Activated CD4-positive, alpha-beta T cell treated with anti-CD3 and anti-CD28 coated beads, Interleukin-2, amount 50 U/mL, for 1 hour (primary cell): ENCODE measurements at regions not wholly inside any gene's neighbourhood (a gene's known extent, or its start where the extent isn't known, plus 50 kb on each side); places are given as distances from the start of the nearest gene placed in this dataset.
A peak's percentile ranks its signal among the peaks of the same experiment; 100 is the strongest.

Experiments used
- DNase-seq: peaks from one replicate; pipeline ENCODE4 v3.0.0-alpha.2; 2020

DNA sequence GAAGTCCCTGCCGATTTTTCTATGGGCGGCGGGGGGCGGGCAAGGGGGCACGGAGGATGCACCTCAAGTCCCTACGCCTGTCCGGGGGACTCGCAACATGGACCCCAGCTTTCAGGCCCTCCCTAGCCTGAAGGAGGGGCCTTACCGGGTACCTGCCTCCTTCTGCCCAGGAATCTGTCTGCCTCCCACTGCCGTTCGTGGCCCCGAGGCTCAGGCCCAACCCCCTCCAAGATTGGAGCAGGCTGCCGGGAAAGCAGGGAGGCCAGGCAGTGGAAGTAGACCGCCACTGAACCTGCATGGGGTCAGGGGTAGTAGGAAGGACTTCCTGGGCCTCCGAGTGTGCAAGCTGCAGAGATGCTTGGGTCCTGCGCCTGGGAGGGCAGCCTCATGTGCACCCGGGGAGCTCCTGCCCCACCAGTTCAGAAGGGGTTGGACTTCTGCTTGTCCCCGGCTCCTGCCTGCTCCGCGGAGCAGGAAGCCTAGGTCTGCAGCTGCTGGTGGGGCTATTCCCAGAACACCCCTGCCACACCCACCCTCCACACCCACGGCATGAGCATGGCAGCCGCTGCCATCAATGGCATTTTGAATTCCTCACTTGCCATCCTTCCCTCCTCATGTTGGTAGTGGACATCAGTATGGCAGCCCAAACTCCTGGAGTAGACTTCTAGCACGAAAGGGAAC is 1312.7 kb upstream of the ACO1 start:
- DNase-seq, result no peak

DNA sequence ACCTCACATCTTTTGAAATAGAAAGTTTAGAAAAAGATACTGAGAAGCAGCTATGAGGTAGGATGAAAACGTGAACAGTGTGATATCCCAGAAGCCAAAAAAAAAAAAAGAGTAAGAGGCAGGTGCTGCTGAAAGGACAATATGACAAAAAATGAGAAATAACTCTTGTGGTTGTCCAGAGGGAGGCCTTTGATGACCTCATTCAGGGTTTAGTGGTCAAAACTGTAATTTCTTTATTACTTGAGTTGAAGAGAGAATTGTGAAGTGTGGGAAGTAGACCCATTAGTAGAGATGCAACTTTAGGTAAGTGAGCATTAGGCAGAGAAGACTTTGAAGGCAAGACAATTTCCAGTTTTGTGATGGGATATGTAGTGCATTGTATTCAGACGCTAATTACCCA is 1306.3 kb upstream of the ACO1 start:
- DNase-seq, result no peak

DNA sequence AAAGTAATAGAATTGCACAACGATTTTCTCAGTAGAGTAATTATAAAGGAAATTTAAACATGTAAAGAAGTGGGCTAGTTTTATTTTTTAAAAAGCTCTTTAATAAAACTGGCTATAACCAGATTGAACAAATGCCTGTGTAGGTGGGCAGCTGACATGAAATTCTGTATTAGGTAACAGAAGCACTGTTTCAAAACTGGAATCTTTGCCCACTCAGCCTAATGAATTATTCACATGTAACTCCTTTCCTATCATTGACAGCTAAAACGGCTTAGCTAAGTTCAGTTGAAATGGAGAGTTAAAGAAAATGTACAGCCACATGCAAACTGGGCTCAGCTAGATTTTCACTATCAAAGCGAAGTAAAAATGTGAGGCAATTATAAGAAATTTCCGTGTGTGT is 1300.1 kb upstream of the ACO1 start:
- no peak for DNase-seq

DNA sequence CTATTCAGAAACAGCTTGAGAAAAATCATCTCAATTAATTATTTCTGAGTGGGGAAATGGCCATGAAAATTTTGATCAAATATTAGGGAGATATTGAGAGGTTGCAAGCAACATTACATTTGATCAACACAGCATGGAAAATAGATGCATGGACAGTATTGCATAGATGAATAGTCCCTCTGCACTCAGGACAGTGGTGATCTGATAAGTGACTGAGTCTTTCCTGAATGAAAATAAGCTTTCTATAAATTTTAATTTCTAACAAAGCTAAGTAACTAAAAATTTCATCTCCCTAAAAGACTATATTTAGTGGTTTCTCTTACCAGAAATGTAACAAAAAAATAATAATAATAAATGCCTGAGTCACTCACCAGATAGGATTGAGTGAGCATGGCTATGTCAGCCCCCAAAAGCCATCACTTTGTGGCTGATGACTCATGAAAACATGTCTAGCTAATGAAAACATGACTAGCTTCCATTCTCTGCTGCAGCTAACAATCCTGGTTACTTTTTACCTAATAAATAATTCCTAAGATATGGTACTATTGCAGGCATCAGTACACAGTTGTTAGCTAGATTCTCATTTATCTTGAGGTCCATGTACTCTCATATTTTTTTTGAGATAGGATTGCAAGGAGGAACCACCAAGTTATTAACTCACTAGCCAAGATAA is 1294.8 kb upstream of the ACO1 start:
- no peak for DNase-seq

DNA sequence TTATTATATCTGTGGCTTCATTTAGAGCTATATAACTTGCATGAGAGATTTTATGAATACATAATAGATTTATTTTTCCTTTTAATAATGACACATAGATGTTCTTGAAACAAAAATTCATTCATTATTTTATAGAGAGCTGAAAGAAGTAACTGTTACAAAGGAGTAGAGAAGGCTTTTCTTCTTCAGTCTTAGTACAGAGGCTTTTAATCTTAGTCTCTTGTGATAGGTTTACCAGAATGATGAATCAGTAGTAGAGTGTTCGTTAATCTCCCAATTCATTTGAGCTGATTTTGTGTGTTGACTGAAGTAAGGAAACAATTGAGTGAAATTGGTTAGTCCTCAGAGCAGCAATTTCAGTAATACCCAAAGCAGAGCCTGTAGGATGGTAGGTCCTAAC is 1284.1 kb upstream of the ACO1 start:
- DNase-seq, result no peak

DNA sequence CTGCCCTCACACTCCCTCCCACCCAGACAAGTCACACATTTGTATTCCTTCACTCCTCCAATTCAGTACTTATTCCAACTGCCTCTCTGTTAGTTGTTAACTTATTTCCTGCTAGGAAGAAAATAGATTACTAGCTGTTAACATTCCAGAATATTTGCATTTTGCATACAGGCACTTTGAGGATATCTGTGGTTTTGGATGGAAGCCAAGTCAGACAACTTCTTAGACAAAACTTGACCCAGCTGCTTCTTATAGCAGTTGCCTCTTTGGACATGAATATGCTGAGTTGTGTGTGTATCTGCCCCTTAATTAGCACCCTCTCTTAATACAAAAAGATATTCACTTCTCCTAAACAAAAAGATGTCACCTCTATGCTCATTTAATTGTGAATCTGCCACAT is 1280.6 kb upstream of the ACO1 start:
- DNase-seq, result no peak

DNA sequence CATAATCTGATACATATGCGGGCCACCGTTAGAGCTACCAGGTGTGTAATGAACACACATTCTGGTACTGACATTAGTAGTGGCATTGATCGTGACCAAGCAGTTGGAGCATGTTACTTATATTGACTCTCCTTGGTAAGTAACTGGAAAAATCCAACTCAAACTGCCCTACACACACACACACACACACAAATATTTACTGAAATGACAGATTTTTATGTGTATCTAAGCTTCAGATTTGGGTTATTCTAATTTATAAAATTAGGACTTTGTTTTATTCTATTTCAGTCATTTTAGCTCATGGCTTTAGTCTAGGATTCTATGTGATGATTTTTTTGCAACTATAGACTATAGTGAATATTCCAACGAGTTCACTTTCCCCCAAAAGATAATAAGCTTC is 1280.2 kb upstream of the ACO1 start:
- DNase-seq, result no peak

DNA sequence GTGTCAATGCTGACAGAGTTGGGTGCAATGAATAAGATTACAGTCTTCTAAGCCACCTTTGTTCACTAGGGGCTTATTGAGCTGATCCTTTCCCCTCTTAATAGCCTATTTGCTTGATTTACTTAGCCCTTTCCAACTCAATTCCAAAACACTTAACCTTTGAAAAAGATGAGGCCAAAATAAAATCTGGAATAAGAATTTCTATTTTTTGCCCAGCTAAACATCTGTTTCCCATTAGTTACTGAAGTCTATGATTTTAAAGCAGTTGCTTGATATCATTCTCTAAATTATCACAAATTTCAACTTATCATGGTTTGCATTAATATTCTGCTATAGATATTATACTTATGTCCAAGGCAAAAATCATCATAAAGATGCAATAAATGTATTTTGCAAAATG is 1272.0 kb upstream of the ACO1 start:
- no peak for DNase-seq

DNA sequence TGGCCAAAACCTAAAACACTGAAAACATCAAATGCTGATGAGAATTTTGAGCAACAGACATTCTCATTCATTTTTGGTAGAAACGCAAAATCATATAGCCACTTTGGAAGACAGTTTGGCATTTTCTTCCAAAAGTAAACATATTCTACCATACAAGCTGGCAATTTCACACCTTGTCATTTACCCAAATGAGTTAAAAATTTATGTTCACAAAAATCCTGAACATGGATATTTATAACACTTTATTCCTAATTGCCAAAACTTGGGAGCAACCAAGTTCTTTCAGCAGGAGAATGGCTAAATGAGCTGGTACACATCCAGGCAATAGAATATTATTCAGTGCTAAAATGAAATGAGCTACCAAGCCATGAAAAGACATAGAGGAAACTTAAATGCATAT is 1270.1 kb upstream of the ACO1 start:
- DNase-seq, result no peak

DNA sequence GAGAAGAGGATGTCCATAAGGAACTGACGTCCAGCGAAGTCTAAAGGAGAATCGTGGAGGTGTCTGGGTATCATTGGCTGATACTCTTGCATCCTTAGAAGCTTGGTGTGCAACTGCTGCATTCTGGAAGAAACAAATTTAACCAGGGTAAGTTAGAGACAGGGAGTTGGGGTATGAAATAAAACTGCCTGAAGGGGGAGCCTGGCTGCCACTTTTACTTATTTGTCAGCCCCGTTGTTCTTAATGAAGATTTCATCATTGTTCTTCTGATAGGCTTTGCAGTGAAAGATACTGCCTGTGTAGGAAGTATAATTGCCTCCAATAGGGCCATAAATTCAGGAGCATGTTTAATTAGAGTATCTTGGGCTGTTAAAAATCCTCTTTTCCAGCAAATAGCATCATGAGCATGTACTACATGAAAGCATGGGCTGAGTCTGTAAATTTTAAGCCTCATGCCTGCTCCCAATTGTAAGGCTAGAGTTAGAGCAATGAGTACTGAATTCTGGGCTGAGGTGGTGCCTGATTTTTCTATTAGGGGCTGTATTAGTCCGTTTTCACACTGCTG is 1264.5 kb upstream of the ACO1 start:
- peak; percentile 37 for DNase-seq

DNA sequence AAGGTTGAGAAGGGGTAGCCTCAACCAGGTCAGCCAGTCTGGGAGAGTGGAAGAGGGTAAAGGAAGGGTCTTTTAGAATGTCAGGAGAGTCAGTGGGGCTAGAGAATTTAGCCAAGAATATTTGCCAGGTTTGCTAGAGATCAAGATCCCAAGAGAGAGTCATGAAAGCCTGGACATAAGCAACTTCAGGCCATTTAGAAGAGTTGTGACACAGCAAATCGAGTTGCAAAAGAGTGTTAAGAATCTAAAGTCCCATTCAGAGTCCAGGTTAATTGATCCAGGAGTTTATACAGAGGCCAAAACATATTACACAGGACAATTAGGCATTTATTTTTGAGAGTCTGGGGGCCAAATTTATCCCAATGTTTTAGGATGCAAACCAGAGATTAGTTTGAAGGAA is 1260.1 kb upstream of the ACO1 start:
- DNase-seq, result no peak

DNA sequence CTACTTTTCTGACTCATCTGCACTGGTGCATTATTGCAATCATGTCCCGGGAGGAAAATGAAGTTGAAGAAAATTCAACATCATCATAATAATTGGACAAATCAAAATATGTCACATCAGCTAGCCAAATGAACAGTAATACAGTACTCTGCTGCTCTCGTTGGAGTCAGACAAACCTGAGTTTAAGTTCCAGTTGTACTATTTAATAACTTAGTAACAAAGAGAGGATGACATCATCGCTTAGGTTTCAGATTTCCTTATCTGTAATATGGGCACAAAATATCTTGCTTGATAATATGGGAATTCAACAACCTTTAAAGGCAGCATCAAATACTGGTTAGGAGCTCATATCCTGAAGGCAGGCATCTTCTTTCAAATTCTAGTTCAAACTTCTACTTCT is 1248.9 kb upstream of the ACO1 start:
- no peak for DNase-seq

DNA sequence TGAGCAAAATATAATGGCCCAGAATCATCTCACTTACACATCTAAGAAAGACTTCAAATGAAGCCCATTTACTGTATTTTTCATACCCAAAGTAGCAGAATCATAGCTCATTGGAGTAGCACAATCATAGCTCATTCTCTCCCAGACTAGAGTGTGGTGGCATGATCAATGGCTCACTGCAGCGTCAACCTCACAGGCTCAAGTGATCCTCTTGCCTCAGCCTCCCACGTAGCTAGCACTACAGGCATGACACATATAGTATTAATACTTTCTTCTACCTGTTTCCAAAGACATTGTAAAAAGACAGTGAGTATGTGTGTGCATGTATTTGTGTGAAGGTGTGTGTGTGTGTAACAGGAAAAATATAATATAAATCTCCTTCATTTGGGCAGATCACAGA is 1247.9 kb upstream of the ACO1 start:
- DNase-seq, result no peak

DNA sequence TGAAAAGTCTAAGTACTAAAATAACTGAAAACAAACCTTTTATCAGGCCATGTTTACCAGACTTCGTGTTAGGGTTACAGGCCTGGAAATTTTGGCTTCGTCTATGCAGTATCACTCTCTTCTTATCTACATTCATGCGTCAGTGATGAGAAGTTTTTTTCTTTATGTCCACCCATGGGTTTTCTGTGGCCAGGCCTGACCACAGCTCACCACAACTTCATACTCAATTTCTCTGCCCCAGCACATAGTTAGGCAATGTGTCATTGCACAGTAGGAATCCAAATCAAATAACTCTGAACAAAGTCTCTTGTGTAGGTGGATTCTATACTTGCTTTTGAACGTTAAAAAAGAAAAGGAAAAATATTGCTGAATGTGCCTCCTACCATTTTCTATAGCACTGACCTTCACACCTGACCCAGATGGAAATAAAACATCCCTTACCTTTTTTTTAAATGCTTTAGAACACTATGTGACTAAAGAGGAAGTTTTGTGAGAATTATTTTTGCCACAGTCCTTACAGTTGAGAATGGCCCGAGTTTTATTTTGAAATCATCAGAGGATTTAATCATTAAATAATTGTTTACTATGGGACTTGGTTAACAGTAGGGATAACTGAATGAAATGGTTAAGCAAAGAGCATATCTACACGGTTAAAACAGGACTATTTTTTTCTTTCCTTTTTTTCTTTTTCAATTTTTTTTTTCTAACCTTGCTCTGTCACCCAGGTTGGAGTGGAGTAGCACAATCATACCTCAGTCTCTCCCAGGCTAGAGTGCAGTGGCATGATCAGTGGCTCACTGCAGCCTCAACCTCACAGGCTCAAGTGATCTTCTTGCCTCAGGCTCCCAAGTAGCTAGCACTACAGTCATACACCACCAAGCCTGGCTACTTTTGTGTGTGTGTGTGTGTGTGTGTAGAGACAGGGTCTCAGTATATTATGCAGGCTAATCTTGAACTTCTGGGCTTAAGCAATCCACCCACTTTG is 1247.0 kb upstream of the ACO1 start:
- no peak for DNase-seq

DNA sequence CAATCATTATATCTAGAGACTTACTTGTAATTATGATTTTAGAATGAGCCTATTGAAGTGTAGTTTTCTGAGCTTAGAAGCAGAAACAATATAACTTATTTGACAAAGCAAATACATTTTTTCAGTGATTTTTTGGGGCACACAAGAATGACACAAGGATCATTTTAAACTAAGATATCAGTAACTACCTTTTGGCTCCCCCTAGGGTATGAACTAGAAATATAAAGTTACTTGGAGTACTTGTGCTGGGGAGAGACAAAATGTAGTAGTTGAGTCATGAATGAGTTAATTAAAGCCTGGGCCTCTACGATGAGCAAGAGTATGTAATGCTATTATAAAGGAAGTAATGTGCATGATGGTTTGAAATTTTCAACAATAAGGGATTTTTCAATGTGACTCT is 1244.1 kb upstream of the ACO1 start:
- no peak for DNase-seq

DNA sequence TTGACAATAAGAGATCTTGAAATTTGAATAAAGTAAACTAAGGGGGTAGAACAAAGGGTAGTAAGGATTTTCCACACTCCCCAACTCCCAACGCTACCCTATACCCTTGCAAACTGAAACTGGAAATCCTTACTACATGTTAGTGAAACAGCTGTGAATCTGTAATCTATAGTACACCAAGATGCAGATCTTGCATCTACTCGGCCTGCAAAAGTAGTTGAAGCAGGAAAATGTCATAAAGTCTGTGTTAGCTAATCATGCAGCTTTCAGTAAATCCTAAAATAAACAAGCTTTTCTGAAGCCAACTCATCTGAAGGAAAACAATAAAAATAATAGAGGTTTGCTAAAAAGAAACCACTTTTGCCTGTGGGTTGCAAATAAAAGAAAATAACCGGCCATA is 1242.0 kb upstream of the ACO1 start:
- no peak for DNase-seq

DNA sequence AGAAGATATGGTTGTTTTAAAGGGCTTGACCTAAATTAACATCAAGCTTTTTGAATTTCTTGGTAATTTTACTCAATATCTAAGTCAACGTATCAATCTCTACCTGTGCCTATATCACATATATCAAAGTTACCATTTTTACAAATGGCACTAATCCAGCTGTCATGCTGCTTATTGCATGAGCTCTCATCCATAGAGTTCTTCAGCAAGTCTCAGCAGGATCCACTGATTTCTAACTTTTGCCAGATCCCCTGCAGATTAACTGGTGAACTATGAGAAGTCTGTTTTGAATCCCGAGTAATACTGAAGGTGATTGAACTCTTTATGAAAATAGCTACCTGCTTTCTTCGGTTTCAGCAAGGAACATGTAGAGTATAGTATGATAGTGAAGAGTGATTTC is 1239.8 kb upstream of the ACO1 start:
- no peak for DNase-seq

DNA sequence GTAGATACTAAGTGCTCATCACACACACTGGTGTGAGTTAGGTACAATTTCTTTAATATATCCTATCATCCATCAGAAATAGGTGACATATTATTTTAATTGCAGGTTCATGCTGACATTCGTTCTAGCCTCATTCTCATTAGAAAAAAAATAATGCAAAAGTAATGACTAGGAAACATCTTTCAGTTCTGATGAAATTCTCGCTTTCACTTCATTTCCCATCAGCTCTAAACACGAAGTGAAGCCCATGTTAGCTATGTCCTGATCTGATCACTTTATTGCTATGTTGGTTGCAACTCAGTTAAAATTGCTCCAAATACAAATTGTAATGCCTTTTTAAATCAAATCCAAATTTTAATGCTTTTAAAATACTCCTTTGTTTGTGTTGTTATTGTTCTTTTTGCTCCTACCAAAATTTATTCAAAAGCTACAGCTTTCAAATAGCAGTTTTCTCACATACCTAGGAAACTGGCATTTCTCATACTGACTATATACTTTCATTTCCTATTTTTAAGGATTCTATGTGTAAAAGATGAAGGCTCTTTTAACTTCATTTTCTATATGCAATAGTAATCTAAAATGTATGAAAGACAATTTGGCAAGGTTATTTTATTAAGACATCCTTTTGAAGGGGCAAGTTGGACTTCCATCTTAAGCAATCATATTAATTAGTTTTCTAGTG is 1237.8 kb upstream of the ACO1 start:
- DNase-seq, result no peak

DNA sequence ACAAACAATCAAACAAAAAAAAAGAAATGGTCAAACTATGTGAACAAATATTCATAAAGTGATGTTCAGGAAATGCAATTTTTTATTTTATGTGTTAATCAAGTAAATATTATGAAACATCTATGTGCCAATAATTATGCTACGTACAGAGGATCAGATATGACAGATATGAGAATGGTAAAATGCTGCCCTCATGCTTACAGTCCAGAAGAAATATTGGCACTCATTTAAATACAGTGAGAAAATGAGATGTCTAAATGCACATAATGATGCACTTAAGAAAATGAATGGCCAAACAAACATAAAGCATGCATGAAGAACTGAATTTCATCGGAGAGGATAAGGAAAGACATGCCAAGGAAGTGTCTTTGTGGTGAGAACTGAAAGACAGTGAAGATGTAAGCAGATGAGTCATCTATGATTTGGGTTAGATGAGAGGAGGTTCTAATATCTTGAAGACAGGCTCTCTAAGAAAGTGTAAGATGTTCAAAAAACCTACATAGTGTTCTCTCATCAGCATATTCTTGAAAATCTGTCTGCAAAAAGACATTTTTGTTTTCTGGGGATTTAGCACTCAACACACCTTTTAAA is 1231.1 kb upstream of the ACO1 start:
- no peak for DNase-seq

DNA sequence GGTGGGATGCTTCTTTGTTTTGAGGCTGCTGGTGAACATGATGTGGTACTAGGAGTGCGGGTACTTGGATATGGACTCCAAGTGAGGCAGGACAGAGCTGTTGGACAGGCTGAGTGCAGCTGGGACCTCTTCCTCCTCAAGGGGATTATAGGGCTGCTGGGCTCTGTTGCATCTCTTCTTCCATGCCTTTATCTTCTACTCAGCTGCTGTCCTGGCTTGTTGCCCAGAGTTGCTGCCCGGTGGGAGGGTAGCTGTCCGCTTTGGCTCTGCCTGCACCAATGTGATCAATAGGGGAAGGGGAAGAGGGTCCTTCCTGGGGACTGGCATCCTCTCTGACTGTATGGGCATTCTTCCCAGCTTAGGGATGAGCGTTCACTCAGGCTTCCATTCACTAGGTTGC is 1217.9 kb upstream of the ACO1 start:
- DNase-seq, result no peak

DNA sequence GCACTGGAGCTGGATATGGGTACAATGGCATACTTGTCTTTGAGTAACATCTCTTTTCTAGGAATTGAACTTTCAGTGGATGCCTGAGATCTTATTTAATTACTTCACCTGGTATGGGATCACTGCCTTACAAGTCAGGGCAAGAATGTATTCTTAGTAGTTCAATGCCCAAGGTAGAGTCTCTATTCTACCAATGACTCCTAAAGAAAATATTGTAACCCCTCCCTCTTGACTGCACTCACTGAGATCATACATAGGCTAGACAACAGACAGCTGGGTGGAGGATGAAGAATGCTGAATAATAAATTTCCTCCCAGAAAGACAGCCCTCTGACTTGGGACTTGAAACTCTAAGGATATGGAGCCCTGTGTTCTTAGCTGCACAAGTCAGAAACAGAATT is 1216.3 kb upstream of the ACO1 start:
- no peak for DNase-seq

DNA sequence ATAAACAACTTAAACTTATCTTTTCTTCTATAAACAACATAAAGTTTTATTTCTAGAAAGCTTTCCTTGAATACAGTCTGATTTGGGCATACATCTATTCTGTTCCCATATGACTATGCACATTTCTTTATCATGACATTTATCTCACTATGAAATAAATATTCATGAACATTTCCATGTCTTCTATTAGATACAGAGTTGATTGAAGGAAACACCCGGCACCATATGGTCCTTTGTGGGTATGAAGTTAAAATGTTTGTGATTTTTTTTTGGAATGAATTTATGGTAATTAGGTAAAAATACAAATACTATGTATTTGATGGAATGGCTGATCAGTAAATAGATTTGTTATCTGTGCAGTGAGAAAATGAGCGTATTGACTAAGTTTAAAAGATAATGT is 1209.8 kb upstream of the ACO1 start:
- DNase-seq, result no peak

DNA sequence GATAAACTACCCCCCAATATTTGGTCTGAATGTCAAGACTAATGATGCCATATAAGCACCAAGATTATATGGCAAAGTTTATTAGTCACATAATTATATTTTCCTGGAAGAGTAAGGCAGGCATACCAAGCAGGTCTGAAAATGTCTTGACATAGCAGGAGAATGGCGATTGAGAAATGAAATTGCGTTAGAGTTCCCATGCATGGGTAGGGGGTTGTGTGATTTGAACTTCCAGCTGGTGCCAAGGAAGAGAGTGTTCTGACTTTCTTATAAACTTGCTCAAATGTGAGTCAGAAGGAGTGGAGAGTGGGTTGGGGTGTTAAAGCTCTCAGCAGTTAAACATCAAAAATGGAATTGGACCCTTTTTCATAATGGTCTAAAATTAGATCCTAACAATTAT is 1200.6 kb upstream of the ACO1 start:
- no peak for DNase-seq
